ENCODE measurements at regions not wholly inside any gene's neighbourhood (a gene's known extent, or its start where the extent isn't known, plus 50 kb on each side); places are given as distances from the start of the nearest gene placed in this dataset.

DNA sequence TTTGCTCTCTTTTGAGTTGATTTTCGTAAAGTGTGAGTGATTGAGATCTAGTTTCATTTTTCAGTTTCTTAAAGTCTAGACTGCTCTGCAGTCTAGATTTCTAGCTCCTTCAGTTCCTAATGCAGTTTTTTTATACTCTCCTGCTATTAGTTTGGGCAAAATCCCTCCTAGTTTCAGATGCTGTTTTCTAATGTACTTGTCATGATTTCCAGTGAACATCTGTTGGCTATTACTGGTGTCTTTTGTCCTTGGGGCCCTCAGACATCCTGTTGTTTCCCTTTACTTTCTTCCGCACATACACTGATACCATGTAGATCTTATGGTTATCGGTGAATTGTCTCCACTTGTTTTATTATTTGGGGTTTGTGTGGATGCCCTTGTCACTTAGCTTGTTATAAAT lies 292.1 kb downstream of the TDRD3 start:
- TF ChIP-seq CTCF (IDR thresholded peaks at IDR 0.05) = no peak
- no peak for TF ChIP-seq POLR2A (IDR thresholded peaks at IDR 0.05)
